Thoracic aorta (tissue), 2 donors: ENCODE measurements at regions not wholly inside any gene's neighbourhood (a gene's known extent, or its start where the extent isn't known, plus 50 kb on each side); places are given as distances from the start of the nearest gene placed in this dataset.
"Not testable (repeated sequence)": the region's sequence is repeated elsewhere in the genome, so short reads cannot be mapped to it uniquely, and the experiment has no call there.

Experiments
- ATAC-seq: fragments of 150-250 bp; one replicate; pipeline ENCODE4 v1.8.0; 2017; ENCODE audit warnings: low read depth; ENCODE audit not compliant: insufficient number of reproducible peaks, low FRiP score
- DNase-seq: peaks from one replicate; pipeline ENCODE4 v3.0.0-alpha.2; 2020; ENCODE audit warnings: low spot score
- H3K27ac ChIP-seq, 2 donors: fragments of 200-600 bp; sonication (generic); 1 replicate in 1 of 2; 2 replicates in 1 of 2; pipeline ENCODE4 v1.5.1; 2016; ENCODE audit warnings: mild to moderate bottlenecking in 2 of 2, moderate library complexity in 2 of 2
- H3K27me3 ChIP-seq: fragments of 200-600 bp; sonication (generic); replicated peaks from 2 replicates; pipeline ENCODE4 v1.6.0; 2016; ENCODE audit warnings: mild to moderate bottlenecking; ENCODE audit not compliant: insufficient read depth
- H3K36me3 ChIP-seq: fragments of 200-600 bp; sonication (generic); one replicate; pipeline ENCODE4 v1.5.1; 2016
- H3K4me1 ChIP-seq, 2 donors: fragments of 200-600 bp; sonication (generic); 1 replicate in 1 of 2; 2 replicates in 1 of 2; pipeline versions ENCODE4 v1.5.1 to v1.6.0; 2016; ENCODE audit warnings: low read depth in 2 of 2, mild to moderate bottlenecking in 1 of 2; ENCODE audit not compliant: control insufficient read depth in 1 of 2
- H3K4me3 ChIP-seq: fragments of 200-600 bp; sonication (generic); 2 replicates; pipeline ENCODE4 v1.5.1; 2016; ENCODE audit warnings: mild to moderate bottlenecking
- H3K9me3 ChIP-seq: fragments of 200-600 bp; sonication (generic); 2 replicates; pipeline ENCODE4 v1.5.1; 2016
- TF ChIP-seq, protein P1 (sequence below): fragments of 200-600 bp; sonication (generic); IDR thresholded peaks from one replicate; pipeline ENCODE4 v1.5.1; 2019; ENCODE audit warnings: antibody characterized with exemption

DNA sequence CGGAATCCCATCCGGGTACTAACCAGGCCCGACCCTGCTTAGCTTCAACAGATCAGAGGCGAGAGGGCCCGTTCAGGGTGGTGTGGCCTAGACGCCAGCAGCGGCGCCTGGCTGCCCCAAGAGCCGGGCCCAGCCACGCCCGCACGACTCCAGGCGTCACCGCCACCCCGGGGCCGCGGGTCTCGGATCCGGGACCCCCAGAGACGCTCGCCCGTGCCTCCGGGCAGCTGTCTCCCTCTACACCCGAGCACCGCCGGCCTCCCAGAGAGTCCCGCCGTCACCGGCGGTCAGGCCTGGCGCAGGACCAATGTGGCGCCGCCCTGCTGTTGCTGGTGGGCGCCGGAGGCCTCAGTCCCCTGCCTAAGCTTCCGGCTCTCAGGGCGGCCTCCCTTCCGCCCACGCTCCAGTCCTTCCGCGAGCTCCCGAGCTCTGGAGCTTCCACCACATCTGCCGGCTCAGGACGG is 441.2 kb upstream of the DEFB115 start:
- no peaks in the 10 kb centered on the region for H3K4me1 ChIP-seq
- H3K4me3 ChIP-seq = no peak overlapping the region
- no peaks in the 10 kb centered on the region for H3K27me3 ChIP-seq
- no peak for DNase-seq
- H3K27ac ChIP-seq = no peak overlapping the region
- H3K9me3 ChIP-seq = peaks cover 5% of the 10 kb centered on the region
- no peaks in the 10 kb centered on the region for H3K36me3 ChIP-seq
- TF ChIP-seq, protein P1, sequence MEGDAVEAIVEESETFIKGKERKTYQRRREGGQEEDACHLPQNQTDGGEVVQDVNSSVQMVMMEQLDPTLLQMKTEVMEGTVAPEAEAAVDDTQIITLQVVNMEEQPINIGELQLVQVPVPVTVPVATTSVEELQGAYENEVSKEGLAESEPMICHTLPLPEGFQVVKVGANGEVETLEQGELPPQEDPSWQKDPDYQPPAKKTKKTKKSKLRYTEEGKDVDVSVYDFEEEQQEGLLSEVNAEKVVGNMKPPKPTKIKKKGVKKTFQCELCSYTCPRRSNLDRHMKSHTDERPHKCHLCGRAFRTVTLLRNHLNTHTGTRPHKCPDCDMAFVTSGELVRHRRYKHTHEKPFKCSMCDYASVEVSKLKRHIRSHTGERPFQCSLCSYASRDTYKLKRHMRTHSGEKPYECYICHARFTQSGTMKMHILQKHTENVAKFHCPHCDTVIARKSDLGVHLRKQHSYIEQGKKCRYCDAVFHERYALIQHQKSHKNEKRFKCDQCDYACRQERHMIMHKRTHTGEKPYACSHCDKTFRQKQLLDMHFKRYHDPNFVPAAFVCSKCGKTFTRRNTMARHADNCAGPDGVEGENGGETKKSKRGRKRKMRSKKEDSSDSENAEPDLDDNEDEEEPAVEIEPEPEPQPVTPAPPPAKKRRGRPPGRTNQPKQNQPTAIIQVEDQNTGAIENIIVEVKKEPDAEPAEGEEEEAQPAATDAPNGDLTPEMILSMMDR = no peak
- no peak for ATAC-seq

DNA sequence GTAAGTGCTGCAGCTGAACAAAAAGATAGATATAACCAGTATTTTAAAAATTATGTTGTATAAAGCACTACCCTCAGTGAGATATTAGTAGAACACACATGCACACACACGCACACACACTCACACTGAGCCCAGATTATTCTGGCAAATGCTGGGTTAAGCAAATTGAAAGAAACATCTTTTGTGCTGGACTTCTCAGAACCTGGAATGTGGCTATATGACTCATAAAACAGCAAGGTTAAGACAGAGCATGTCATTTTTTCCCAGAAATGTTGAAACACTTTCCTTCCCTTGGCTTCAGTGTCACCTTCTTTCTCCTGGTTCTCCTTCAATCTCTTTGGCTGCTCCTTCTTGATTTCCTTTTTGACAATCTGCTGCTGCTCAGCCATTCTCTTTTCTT is 435.8 kb upstream of the DEFB115 start:
- H3K27ac ChIP-seq, H3K4me3 ChIP-seq, ATAC-seq, H3K4me1 ChIP-seq, H3K9me3 ChIP-seq, H3K27me3 ChIP-seq, DNase-seq, H3K36me3 ChIP-seq: not testable (repeated sequence)

- not testable (repeated sequence) for H3K4me3 ChIP-seq, ATAC-seq
Observed at GRCh38 chr20:30824666-30825065, 432.8 kb upstream of the DEFB115 start.

DNA sequence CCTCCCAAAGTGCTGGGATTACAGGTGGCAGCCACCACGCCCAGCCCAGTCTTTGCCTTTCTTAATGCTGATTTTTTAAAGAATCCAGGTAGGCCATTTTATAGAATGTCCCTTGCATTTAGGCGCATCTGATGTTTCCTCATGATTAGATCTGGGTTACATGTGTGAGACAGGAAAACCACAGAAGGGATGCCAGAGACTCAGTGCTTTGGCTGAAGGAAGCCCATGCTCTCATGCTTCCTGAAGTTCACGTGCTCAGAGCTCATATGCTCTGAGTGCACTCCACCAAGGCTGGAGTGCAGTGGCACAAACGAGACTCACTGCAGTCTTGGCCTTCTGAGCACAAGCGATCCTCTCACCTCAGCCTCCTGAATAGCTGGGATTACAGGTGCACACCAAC is 411.5 kb upstream of the DEFB115 start:
- not testable (repeated sequence) for H3K4me1 ChIP-seq, H3K27ac ChIP-seq, H3K4me3 ChIP-seq, DNase-seq, H3K9me3 ChIP-seq, ATAC-seq, H3K27me3 ChIP-seq, H3K36me3 ChIP-seq

More at GRCh38 chr20:30824666-30825065, 432.8 kb upstream of the DEFB115 start:
- not testable (repeated sequence) for H3K36me3 ChIP-seq, H3K27ac ChIP-seq, DNase-seq, H3K9me3 ChIP-seq, H3K27me3 ChIP-seq, H3K4me1 ChIP-seq

GRCh38 chr20:30868271-30868670 is 389.2 kb upstream of the DEFB115 start:
- not testable (repeated sequence) for H3K27ac ChIP-seq, H3K36me3 ChIP-seq

DNA sequence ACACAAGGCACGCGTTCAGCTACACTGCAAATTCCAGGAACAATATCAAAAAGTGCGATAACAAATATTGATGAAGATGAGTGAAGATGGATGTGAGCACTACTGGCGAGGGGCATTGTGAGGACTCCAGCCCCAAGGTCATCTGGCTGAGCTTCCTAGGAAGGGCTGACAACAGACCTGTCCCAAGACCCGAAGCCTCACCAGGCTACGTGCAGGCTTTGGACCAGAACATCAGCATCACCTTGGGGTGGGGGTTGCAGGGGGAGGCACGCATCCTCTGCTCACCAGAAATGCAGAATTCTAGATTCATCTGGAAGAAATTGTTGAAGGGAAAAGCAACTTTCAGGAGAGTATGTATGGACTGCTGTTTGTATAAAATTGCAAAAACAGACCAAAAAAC is 386.3 kb upstream of the DEFB115 start:
- not testable (repeated sequence) for H3K27ac ChIP-seq, H3K9me3 ChIP-seq, H3K4me3 ChIP-seq, ATAC-seq, H3K4me1 ChIP-seq, DNase-seq, H3K36me3 ChIP-seq, H3K27me3 ChIP-seq

More at GRCh38 chr20:30868271-30868670, 389.2 kb upstream of the DEFB115 start:
- H3K4me3 ChIP-seq, H3K4me1 ChIP-seq, DNase-seq, H3K27me3 ChIP-seq, H3K9me3 ChIP-seq, ATAC-seq: not testable (repeated sequence)

DNA sequence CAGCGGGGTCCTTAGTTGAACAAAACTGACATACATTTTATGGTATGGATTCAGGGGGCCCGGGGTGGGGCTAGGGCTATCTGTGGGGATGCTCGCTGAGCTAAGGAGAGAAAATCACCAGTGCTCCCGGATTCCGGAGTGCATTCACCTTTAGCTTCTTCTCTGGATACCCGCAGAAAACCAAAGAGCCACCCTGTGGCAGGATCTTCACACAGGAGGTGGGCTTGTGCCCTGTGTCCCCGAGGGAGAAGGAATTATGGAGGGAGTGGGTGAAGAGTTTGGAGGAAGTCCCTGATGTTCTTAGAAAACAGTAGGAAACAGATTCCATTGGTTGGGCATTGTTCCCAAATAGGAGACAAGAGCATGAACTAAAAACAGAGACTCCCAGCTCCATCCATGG is 385.2 kb upstream of the DEFB115 start:
- not testable (repeated sequence) for DNase-seq, H3K4me3 ChIP-seq, H3K9me3 ChIP-seq, H3K36me3 ChIP-seq, H3K27ac ChIP-seq, ATAC-seq, H3K27me3 ChIP-seq, H3K4me1 ChIP-seq

DNA sequence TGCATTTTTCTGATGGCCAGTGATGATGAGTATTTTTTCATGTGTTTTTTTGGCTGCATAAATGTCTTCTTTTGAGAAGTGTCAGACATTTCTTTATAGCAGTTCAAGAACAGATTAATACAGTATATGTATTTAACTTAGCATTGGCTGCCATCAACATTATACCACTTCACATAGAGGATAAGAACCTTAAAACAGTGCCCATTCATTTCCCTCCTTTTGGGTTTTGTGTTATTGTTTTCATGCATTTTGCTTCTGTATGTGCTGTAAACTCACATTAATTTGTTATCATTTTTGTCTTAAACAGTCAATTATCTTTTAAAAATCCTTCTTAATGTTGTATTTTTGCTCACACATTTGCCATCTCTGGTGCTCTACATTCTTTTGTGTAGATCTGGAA is 381.6 kb upstream of the DEFB115 start:
- not testable (repeated sequence) for DNase-seq, H3K36me3 ChIP-seq, H3K27me3 ChIP-seq, H3K27ac ChIP-seq, H3K9me3 ChIP-seq, H3K4me1 ChIP-seq, H3K4me3 ChIP-seq
- peak; percentile 60 for ATAC-seq

GRCh38 chr20:30891400-30891799 is 366.1 kb upstream of the DEFB115 start:
- not testable (repeated sequence) for H3K36me3 ChIP-seq, DNase-seq, H3K4me3 ChIP-seq, H3K27ac ChIP-seq, H3K27me3 ChIP-seq, ATAC-seq, H3K4me1 ChIP-seq, H3K9me3 ChIP-seq
